Ishikawa (cell line): ENCODE measurements at regions not wholly inside any gene's neighbourhood (a gene's known extent, or its start where the extent isn't known, plus 50 kb on each side); places are given as distances from the start of the nearest gene placed in this dataset.

ENCODE experiments used
- CEBPB ChIP-seq: IDR thresholded peaks from 2 replicates; pipeline ENCODE4 v1.6.1; 2012
- CREB1 ChIP-seq: IDR thresholded peaks from 2 replicates; pipeline ENCODE4 v1.6.1; 2012; ENCODE audit warnings: low read depth
- EGR1 ChIP-seq: IDR thresholded peaks from 2 replicates; pipeline ENCODE4 v1.6.1; 2012
- EP300 ChIP-seq: IDR thresholded peaks from 2 replicates; pipeline ENCODE4 v1.6.1; 2012; ENCODE audit warnings: borderline replicate concordance
- FOXM1 ChIP-seq: IDR thresholded peaks from 2 replicates; pipeline ENCODE4 v1.6.1; 2012; ENCODE audit warnings: low read depth, borderline replicate concordance
- MAX ChIP-seq: IDR thresholded peaks from 2 replicates; pipeline ENCODE4 v1.6.1; 2012
- NFIC ChIP-seq: IDR thresholded peaks from 2 replicates; pipeline ENCODE4 v1.6.1; 2012
- RAD21 ChIP-seq: IDR thresholded peaks from 2 replicates; pipeline ENCODE4 v1.6.1; 2012; ENCODE audit warnings: low read depth
- REST ChIP-seq: IDR thresholded peaks from 2 replicates; pipeline ENCODE4 v1.6.1; 2012; ENCODE audit warnings: low read depth, mild to moderate bottlenecking
- TAF1 ChIP-seq: IDR thresholded peaks from 2 replicates; pipeline ENCODE4 v1.6.1; 2012; ENCODE audit warnings: low read depth, mild to moderate bottlenecking
- TCF12 ChIP-seq: IDR thresholded peaks from 2 replicates; pipeline ENCODE4 v1.6.1; 2012; ENCODE audit warnings: low read depth
- TEAD4 ChIP-seq: IDR thresholded peaks from 2 replicates; pipeline ENCODE4 v1.6.1; 2012
- USF1 ChIP-seq: IDR thresholded peaks from 2 replicates; pipeline ENCODE4 v1.6.1; 2012
- YY1 ChIP-seq: IDR thresholded peaks from 2 replicates; pipeline ENCODE4 v1.6.1; 2012; ENCODE audit warnings: low read depth
- ZBTB7A ChIP-seq: IDR thresholded peaks from 2 replicates; pipeline ENCODE4 v1.6.1; 2012; ENCODE audit warnings: low read depth

GRCh38 chr3:102529452-102529851 lies 94.6 kb downstream of the ZPLD1 start:
- TF ChIP-seq TCF12 (no peak), EP300 (no peak), RAD21 (peak; percentile 73), CREB1 (no peak), EGR1 (no peak)

GRCh38 chr3:102530415-102531181 lies 95.8 kb downstream of the ZPLD1 start:
- TF ChIP-seq ZBTB7A (no peak), TAF1 (no peak)

GRCh38 chr3:102531686-102532085 lies 96.9 kb downstream of the ZPLD1 start:
- TF ChIP-seq ZBTB7A, result no peak
- TF ChIP-seq EP300, result no peak
- no peak for TF ChIP-seq NFIC
- TF ChIP-seq MAX, result no peak
- no peak for TF ChIP-seq TCF12
- no peak for TF ChIP-seq RAD21
- TF ChIP-seq FOXM1, result no peak
- TF ChIP-seq EGR1, result no peak
- TF ChIP-seq TAF1, result no peak
- TF ChIP-seq USF1, result no peak
- TF ChIP-seq CREB1, result no peak
- no peak for TF ChIP-seq YY1

- no peak for TF ChIP-seq RAD21
- no peak for TF ChIP-seq CREB1
- TF ChIP-seq FOXM1, result no peak
- no peak for TF ChIP-seq USF1
- no peak for TF ChIP-seq MAX
- no peak for TF ChIP-seq EP300
Observed at GRCh38 chr3:102532901-102533300, 98.1 kb downstream of the ZPLD1 start.

GRCh38 chr3:102533784-102534183 lies 99.0 kb downstream of the ZPLD1 start:
- no peak for TF ChIP-seq NFIC
- no peak for TF ChIP-seq EGR1
- no peak for TF ChIP-seq FOXM1
- no peak for TF ChIP-seq YY1
- no peak for TF ChIP-seq EP300
- TF ChIP-seq TCF12, result no peak
- no peak for TF ChIP-seq REST
- no peak for TF ChIP-seq TAF1
- no peak for TF ChIP-seq MAX
- TF ChIP-seq ZBTB7A, result no peak
- TF ChIP-seq RAD21, result no peak
- TF ChIP-seq CEBPB, result no peak
- no peak for TF ChIP-seq CREB1
- no peak for TF ChIP-seq USF1
- TF ChIP-seq TEAD4, result no peak

- no peak for TF ChIP-seq ZBTB7A
- TF ChIP-seq NFIC, result no peak
- TF ChIP-seq RAD21, result peak; percentile 76
- TF ChIP-seq CEBPB, result no peak
- no peak for TF ChIP-seq USF1
- TF ChIP-seq TAF1, result no peak
- no peak for TF ChIP-seq TEAD4
Observed at GRCh38 chr3:102536456-102536855, 101.6 kb downstream of the ZPLD1 start.

GRCh38 chr3:102537123-102537522 lies 102.3 kb downstream of the ZPLD1 start:
- TF ChIP-seq TEAD4 (no peak), REST (no peak), MAX (no peak), EP300 (no peak), CEBPB (no peak), USF1 (no peak), EGR1 (no peak), ZBTB7A (no peak)
